ENCODE measurements at regions not wholly inside any gene's neighbourhood (a gene's known extent, or its start where the extent isn't known, plus 50 kb on each side); places are given as distances from the start of the nearest gene placed in this dataset.
A peak's percentile ranks its signal among the peaks of the same experiment; 100 is the strongest.

GRCh38 chr4:138761638-138762220, 253.9 kb upstream of the NOCT start:
- no peak for TF ChIP-seq CTCF (IDR thresholded peaks at IDR 0.05)
- Histone ChIP-seq H3K9me3 (ENCODE audit: control insufficient read depth, low read length) (no peaks in the 10 kb centered on the region), H2AFZ (no peak overlapping the region)

GRCh38 chr4:138759554-138759902, 256.1 kb upstream of the NOCT start:
- Histone ChIP-seq H3K9me3 (ENCODE audit: control insufficient read depth, low read length) (no peaks in the 10 kb centered on the region), H3K4me3 (ENCODE audit: low read depth, low read length) (no peak overlapping the region), H3K9ac (no peak overlapping the region), H3K27ac (peak overlapping the region; percentile 42), H3K4me2 (ENCODE audit: low read length) (no peak overlapping the region), H3K27me3 (ENCODE audit: control insufficient read depth, insufficient read depth, low read length) (no peaks in the 10 kb centered on the region), H3K4me1 (peaks cover 7% of the 10 kb centered on the region), H3K36me3 (ENCODE audit: control insufficient read depth, insufficient read depth, low read length) (no peaks in the 10 kb centered on the region), H3K79me2 (no peaks in the 10 kb centered on the region), H2AFZ (no peak overlapping the region)
- TF ChIP-seq CTCF (IDR thresholded peaks at IDR 0.05) = no peak

More at GRCh38 chr4:138761638-138762220, 253.9 kb upstream of the NOCT start:
- no peaks in the 10 kb centered on the region for H3K79me2 ChIP-seq
- H3K4me2 ChIP-seq (ENCODE audit: low read length) = no peak overlapping the region
- peak overlapping the region; percentile 67 for H3K27ac ChIP-seq
- H3K27me3 ChIP-seq (ENCODE audit: control insufficient read depth, insufficient read depth, low read length) = no peaks in the 10 kb centered on the region
- no peak overlapping the region for H3K9ac ChIP-seq
- H3K4me3 ChIP-seq (ENCODE audit: low read depth, low read length) = no peak overlapping the region
- no peaks in the 10 kb centered on the region for H3K36me3 ChIP-seq (ENCODE audit: control insufficient read depth, insufficient read depth, low read length)
- peaks cover 7% of the 10 kb centered on the region for H3K4me1 ChIP-seq

- TF ChIP-seq CTCF (IDR thresholded peaks at IDR 0.05) = no peak
- no peak overlapping the region for H3K9ac ChIP-seq
- H3K27ac ChIP-seq = no peak overlapping the region
- no peaks in the 10 kb centered on the region for H3K79me2 ChIP-seq
- no peaks in the 10 kb centered on the region for H3K9me3 ChIP-seq (ENCODE audit: control insufficient read depth, low read length)
- no peak overlapping the region for H2AFZ ChIP-seq
- no peaks in the 10 kb centered on the region for H3K36me3 ChIP-seq (ENCODE audit: control insufficient read depth, insufficient read depth, low read length)
- H3K27me3 ChIP-seq (ENCODE audit: control insufficient read depth, insufficient read depth, low read length) = no peaks in the 10 kb centered on the region
- no peak overlapping the region for H3K4me2 ChIP-seq (ENCODE audit: low read length)
- H3K4me3 ChIP-seq (ENCODE audit: low read depth, low read length) = no peak overlapping the region
- H3K4me1 ChIP-seq = peaks cover 7% of the 10 kb centered on the region
Measured at GRCh38 chr4:138758876-138759553, 256.6 kb upstream of the NOCT start.

GRCh38 chr4:138758196-138758595, 257.4 kb upstream of the NOCT start:
- no peak overlapping the region for H3K27ac ChIP-seq
- H3K27me3 ChIP-seq (ENCODE audit: control insufficient read depth, insufficient read depth, low read length) = no peaks in the 10 kb centered on the region
- TF ChIP-seq CTCF (IDR thresholded peaks at IDR 0.05) = no peak

GRCh38 chr4:138757432-138757831, 258.1 kb upstream of the NOCT start:
- Histone ChIP-seq H3K4me1 (peaks cover 7% of the 10 kb centered on the region), H3K79me2 (no peaks in the 10 kb centered on the region), H3K36me3 (ENCODE audit: control insufficient read depth, insufficient read depth, low read length) (no peaks in the 10 kb centered on the region), H3K4me3 (ENCODE audit: low read depth, low read length) (no peak overlapping the region), H3K9ac (no peak overlapping the region), H3K27me3 (ENCODE audit: control insufficient read depth, insufficient read depth, low read length) (no peaks in the 10 kb centered on the region), H3K27ac (no peak overlapping the region), H3K9me3 (ENCODE audit: control insufficient read depth, low read length) (no peaks in the 10 kb centered on the region), H2AFZ (no peak overlapping the region), H3K4me2 (ENCODE audit: low read length) (no peak overlapping the region)
- TF ChIP-seq CTCF (IDR thresholded peaks at IDR 0.05) = no peak

More at GRCh38 chr4:138758196-138758595, 257.4 kb upstream of the NOCT start:
- no peak overlapping the region for H3K4me2 ChIP-seq (ENCODE audit: low read length)
- no peaks in the 10 kb centered on the region for H3K36me3 ChIP-seq (ENCODE audit: control insufficient read depth, insufficient read depth, low read length)
- no peak overlapping the region for H2AFZ ChIP-seq
- no peak overlapping the region for H3K9ac ChIP-seq
- no peaks in the 10 kb centered on the region for H3K79me2 ChIP-seq
- H3K9me3 ChIP-seq (ENCODE audit: control insufficient read depth, low read length) = no peaks in the 10 kb centered on the region
- H3K4me3 ChIP-seq (ENCODE audit: low read depth, low read length) = no peak overlapping the region
- H3K4me1 ChIP-seq = peaks cover 7% of the 10 kb centered on the region

Measured in parathyroid adenoma (tissue), 2 donors.